ENCODE measurements at regions not wholly inside any gene's neighbourhood (a gene's known extent, or its start where the extent isn't known, plus 50 kb on each side); places are given as distances from the start of the nearest gene placed in this dataset.
A peak's percentile ranks its signal among the peaks of the same experiment; 100 is the strongest.
"Not testable (repeated sequence)": the region's sequence is repeated elsewhere in the genome, so short reads cannot be mapped to it uniquely, and the experiment has no call there.

- not testable (repeated sequence) for DNase-seq
Measured at GRCh38 chr6:73972518-73972917, 276.5 kb downstream of the CD109 start.

- DNase-seq, result no peak
Measured at GRCh38 chr6:73969971-73970970, 274.3 kb downstream of the CD109 start.

GRCh38 chr6:73968221-73968757 lies 272.3 kb downstream of the CD109 start:
- DNase-seq, result no peak

GRCh38 chr6:73965539-73966029 lies 269.6 kb downstream of the CD109 start:
- no peak for DNase-seq

GRCh38 chr6:73964241-73964854 lies 268.3 kb downstream of the CD109 start:
- no peak for DNase-seq

GRCh38 chr6:73962884-73963283 lies 266.9 kb downstream of the CD109 start:
- DNase-seq, result no peak

- DNase-seq, result peak; percentile 62
Measured at GRCh38 chr6:73956305-73956704, 260.3 kb downstream of the CD109 start.

- peak; percentile 60 for DNase-seq
Measured at GRCh38 chr6:73955800-73956199, 259.8 kb downstream of the CD109 start.

GRCh38 chr6:73954881-73955280 lies 258.9 kb downstream of the CD109 start:
- no peak for DNase-seq

GRCh38 chr6:73951183-73951582 lies 255.2 kb downstream of the CD109 start:
- no peak for DNase-seq

GRCh38 chr6:73943930-73944652 lies 248.1 kb downstream of the CD109 start:
- no peak for DNase-seq

- no peak for DNase-seq
Measured at GRCh38 chr6:73943411-73943810, 247.4 kb downstream of the CD109 start.

- DNase-seq, result peak; percentile 84
Measured at GRCh38 chr6:73942592-73943186, 246.7 kb downstream of the CD109 start.

GRCh38 chr6:73941892-73942291 lies 245.9 kb downstream of the CD109 start:
- no peak for DNase-seq

GRCh38 chr6:73937805-73938204 lies 241.8 kb downstream of the CD109 start:
- DNase-seq, result no peak

GRCh38 chr6:73932866-73933265 lies 236.9 kb downstream of the CD109 start:
- DNase-seq, result no peak

GRCh38 chr6:73929405-73929804 lies 233.4 kb downstream of the CD109 start:
- DNase-seq, result no peak

GRCh38 chr6:73927421-73927820 lies 231.4 kb downstream of the CD109 start:
- no peak for DNase-seq

GRCh38 chr6:73925703-73926102 lies 229.7 kb downstream of the CD109 start:
- not testable (repeated sequence) for DNase-seq

GRCh38 chr6:73923905-73924485 lies 228.0 kb downstream of the CD109 start:
- no peak for DNase-seq

GRCh38 chr6:73903155-73903554 lies 207.2 kb downstream of the CD109 start:
- no peak for DNase-seq

- DNase-seq, result no peak
Measured at GRCh38 chr6:73901986-73902385, 206.0 kb downstream of the CD109 start.

Data from islet precursor cell (in vitro differentiated cells).